ENCODE measurements at regions not wholly inside any gene's neighbourhood (a gene's known extent, or its start where the extent isn't known, plus 50 kb on each side); places are given as distances from the start of the nearest gene placed in this dataset.

DNA sequence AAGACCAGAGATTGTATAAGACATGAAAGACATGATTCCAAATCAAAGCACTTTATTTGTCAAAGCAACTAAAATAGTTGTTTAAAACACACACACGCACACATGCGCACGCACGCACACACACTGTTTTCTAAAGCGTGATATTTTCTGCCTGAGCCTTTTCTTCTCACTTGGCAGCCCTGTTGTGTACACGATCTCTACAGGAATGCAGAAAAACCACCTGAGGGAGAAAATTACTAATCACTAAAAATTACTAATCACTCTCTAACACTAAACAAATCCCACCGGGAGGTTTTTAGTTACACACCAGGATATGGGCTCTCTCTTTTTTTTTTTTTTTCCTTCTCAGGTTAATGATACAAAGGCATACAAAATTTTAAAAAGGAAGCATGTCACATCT lies 160.1 kb upstream of the ATP11B start:
- H3K4me1 ChIP-seq = no peaks in the 10 kb centered on the region
- intact Hi-C loops (cut with micrococcal nuclease; ENCODE audit: unreplicated experiment) = no loop called here
- Mint-ChIP-seq H3K4me1 (ENCODE audit: low read depth, unreplicated experiment) (no peaks in the 10 kb centered on the region), H3K36me3 (ENCODE audit: insufficient read depth, unreplicated experiment) (no peaks in the 10 kb centered on the region), H3K9me3 (ENCODE audit: unreplicated experiment) (no peaks in the 10 kb centered on the region), H3K27me3 (ENCODE audit: insufficient read depth, unreplicated experiment) (no peaks in the 10 kb centered on the region), H3K4me3 (ENCODE audit: unreplicated experiment) (no peak overlapping the region), H3K27ac (ENCODE audit: unreplicated experiment) (no peak overlapping the region)
- POLR2A ChIA-PET = no interaction called here
- DNase-seq = no peak
- no TSS peak for BruUV-seq (replicated peaks)
- H3K4me3 ChIP-seq (ENCODE audit: low read depth, low read length) = no peak overlapping the region
- CTCF ChIA-PET = no interaction called here
- H3K36me3 ChIP-seq (ENCODE audit: control insufficient read depth, insufficient read depth, low read length) = no peaks in the 10 kb centered on the region
- TF ChIP-seq CTCF (IDR thresholded peaks at IDR 0.05; ENCODE audit: insufficient read depth in 1 of 2, low read depth in 1 of 2, low read length in 1 of 2, severe bottlenecking in 1 of 2, unreplicated experiment in 1 of 2) = no peak
- no peaks in the 10 kb centered on the region for H3K27me3 ChIP-seq (replicated peaks; ENCODE audit: control insufficient read depth, insufficient read depth, low read length)
- no peaks in the 10 kb centered on the region for H3K9me3 ChIP-seq

- Mint-ChIP-seq H3K4me1 (ENCODE audit: low read depth, unreplicated experiment) (no peaks in the 10 kb centered on the region), H3K4me3 (ENCODE audit: unreplicated experiment) (no peak overlapping the region), H3K9me3 (ENCODE audit: unreplicated experiment) (peaks cover 10% of the 10 kb centered on the region), H3K27ac (ENCODE audit: unreplicated experiment) (no peak overlapping the region), H3K36me3 (ENCODE audit: insufficient read depth, unreplicated experiment) (no peaks in the 10 kb centered on the region), H3K27me3 (ENCODE audit: insufficient read depth, unreplicated experiment) (no peaks in the 10 kb centered on the region)
- POLR2A ChIA-PET = no interaction called here
- DNase-seq = no peak
- Histone ChIP-seq H3K36me3 (ENCODE audit: control insufficient read depth, insufficient read depth, low read length) (no peaks in the 10 kb centered on the region), H3K9me3 (no peaks in the 10 kb centered on the region), H3K4me1 (no peaks in the 10 kb centered on the region), H3K27me3 (replicated peaks; ENCODE audit: control insufficient read depth, insufficient read depth, low read length) (no peaks in the 10 kb centered on the region), H3K4me3 (ENCODE audit: low read depth, low read length) (no peak overlapping the region)
- intact Hi-C loops (cut with micrococcal nuclease; ENCODE audit: unreplicated experiment) = no loop called here
- no TSS peak for BruUV-seq (replicated peaks)
- CTCF ChIA-PET = no interaction called here
- no peak for TF ChIP-seq CTCF (IDR thresholded peaks at IDR 0.05; ENCODE audit: insufficient read depth in 1 of 2, low read depth in 1 of 2, low read length in 1 of 2, severe bottlenecking in 1 of 2, unreplicated experiment in 1 of 2)
Observed at GRCh38 chr3:182636646-182637045, 156.7 kb upstream of the ATP11B start.

DNA sequence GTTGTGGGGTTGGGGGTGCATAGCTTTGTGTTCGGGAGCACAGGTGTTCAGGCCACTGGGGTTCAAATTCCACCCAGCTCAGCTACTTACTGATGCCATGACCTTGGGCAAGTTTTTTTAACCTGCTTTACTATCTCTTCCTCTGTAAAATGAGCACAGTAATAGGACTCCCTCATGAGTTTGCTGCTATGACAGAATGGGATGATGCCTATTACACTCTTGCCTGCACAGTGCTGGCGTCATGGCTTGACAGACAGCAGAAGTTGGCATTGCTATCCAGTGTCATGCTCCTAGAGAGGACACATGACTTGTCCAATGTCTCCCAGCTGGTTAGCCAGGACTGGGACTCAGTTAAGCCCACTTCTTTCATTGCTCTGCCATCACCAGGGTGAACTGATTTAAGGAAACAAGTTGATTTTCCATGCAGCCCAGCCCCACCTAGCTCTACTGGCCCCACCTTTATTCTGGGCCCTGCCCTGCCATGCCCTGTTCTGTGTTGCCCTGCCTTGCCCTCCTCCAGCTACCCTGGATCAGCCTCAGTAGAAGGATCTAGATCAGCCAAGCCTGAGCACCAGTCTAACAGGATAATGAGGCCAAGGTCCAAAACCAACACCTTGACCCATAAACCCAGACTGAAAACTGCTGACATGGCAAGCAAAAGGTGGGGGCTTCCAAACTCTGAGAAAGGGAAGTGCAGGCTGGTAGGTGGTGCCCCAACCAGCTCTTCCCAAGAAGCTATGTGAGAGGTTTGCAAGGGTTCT lies 155.8 kb upstream of the ATP11B start:
- H3K9me3 Mint-ChIP-seq (ENCODE audit: unreplicated experiment) = peaks cover 10% of the 10 kb centered on the region
- H3K4me3 ChIP-seq (ENCODE audit: low read depth, low read length) = no peak overlapping the region
- no peak for DNase-seq
- no peaks in the 10 kb centered on the region for H3K9me3 ChIP-seq
- no peak overlapping the region for H3K4me3 Mint-ChIP-seq (ENCODE audit: unreplicated experiment)
- POLR2A ChIA-PET = no interaction called here
- no peaks in the 10 kb centered on the region for H3K4me1 ChIP-seq
- H3K27me3 ChIP-seq (replicated peaks; ENCODE audit: control insufficient read depth, insufficient read depth, low read length) = no peaks in the 10 kb centered on the region
- CTCF ChIA-PET = no interaction called here
- no peaks in the 10 kb centered on the region for H3K27me3 Mint-ChIP-seq (ENCODE audit: insufficient read depth, unreplicated experiment)
- TF ChIP-seq CTCF (IDR thresholded peaks at IDR 0.05; ENCODE audit: insufficient read depth in 1 of 2, low read depth in 1 of 2, low read length in 1 of 2, severe bottlenecking in 1 of 2, unreplicated experiment in 1 of 2) = no peak
- intact Hi-C loops (cut with micrococcal nuclease; ENCODE audit: unreplicated experiment) = no loop called here
- no TSS peak for BruUV-seq (replicated peaks)
- no peaks in the 10 kb centered on the region for H3K36me3 ChIP-seq (ENCODE audit: control insufficient read depth, insufficient read depth, low read length)
- no peak overlapping the region for H3K27ac Mint-ChIP-seq (ENCODE audit: unreplicated experiment)
- no peaks in the 10 kb centered on the region for H3K36me3 Mint-ChIP-seq (ENCODE audit: insufficient read depth, unreplicated experiment)
- no peaks in the 10 kb centered on the region for H3K4me1 Mint-ChIP-seq (ENCODE audit: low read depth, unreplicated experiment)
